ENCODE measurements at regions not wholly inside any gene's neighbourhood (a gene's known extent, or its start where the extent isn't known, plus 50 kb on each side); places are given as distances from the start of the nearest gene placed in this dataset.

DNA sequence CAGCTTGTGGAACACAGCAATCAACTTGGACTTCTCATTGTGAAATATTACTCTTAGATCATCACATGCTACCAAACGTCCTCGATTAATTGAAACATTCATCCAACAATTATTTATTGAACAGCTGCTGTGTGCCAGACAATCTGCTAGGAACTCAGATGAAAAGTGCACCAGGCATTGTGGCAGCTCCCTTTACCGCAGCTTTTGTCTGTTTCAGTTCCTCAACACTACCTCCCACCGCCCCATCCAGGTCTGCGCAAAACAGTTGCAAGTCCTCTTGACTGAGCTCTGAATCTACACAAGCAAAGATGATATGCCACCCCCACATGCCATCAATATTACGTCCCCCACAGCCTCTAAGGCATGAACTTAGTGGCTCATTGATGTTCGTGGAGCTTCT lies 1094.4 kb upstream of the MAP3K7 start:
- TF ChIP-seq ZNF274 (IDR thresholded peaks at IDR 0.05; ENCODE audit: low read depth, low read length) = no peak
- TF ChIP-seq YY1 (IDR thresholded peaks at IDR 0.05; ENCODE audit: insufficient read depth, insufficient read length) = no peak
